ENCODE measurements at regions not wholly inside any gene's neighbourhood (a gene's known extent, or its start where the extent isn't known, plus 50 kb on each side); places are given as distances from the start of the nearest gene placed in this dataset.

DNA sequence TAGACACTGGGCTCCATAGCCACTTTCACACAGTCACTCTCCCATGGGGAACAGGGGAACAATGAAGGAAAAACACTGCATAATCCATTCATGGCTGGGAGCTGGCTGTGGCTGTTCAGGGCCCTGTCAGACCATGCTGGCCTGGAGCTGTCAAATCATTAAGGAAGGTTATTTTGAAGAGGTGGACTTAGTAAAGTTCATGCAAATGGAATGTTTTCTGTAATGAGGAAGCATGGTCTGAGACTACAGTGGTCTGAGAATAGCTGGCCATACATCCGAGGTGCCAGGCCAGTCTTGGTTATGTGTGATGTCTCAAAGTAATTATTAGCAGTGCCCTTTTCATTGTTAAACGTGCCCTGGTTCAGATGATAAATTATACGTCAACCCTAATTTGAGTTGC is 117.1 kb upstream of the MRPS22 start:
- Histone ChIP-seq H4K20me1 (ENCODE audit: insufficient read depth) (no peaks in the 10 kb centered on the region), H3F3A (ENCODE audit: insufficient read depth) (no peaks in the 10 kb centered on the region), H3K9me2 (ENCODE audit: insufficient read depth) (no peaks in the 10 kb centered on the region), H3K27me3 (replicated peaks; ENCODE audit: insufficient read depth) (no peaks in the 10 kb centered on the region), H3K79me2 (ENCODE audit: insufficient read depth) (no peaks in the 10 kb centered on the region), H3K27ac (no peak overlapping the region), H3K9me3 (ENCODE audit: low read depth) (no peaks in the 10 kb centered on the region), H3K9ac (no peak overlapping the region), H3K4me2 (ENCODE audit: unreplicated experiment) (no peak overlapping the region), H3K36me3 (ENCODE audit: low read depth) (no peaks in the 10 kb centered on the region), H2AFZ (no peak overlapping the region), H3K4me1 (ENCODE audit: insufficient read depth) (0 out of 2 replicates have a peak, but pooled peaks cover 5% of the 10 kb centered on the region), H3K4me3 (no peak overlapping the region)
- WGBS, 2 experiments (ENCODE audit: low coverage in 1 of 2, low lambda C conversion rate in 2 of 2, missing lambda C conversion rate in 2 of 2), result 83 to 88% methylated on average over 3 of the region's 3 CpGs
- in situ Hi-C loops (cut with MboI), result no loop called here
- no peak for DNase-seq
- TF ChIP-seq EZH2phosphoT487 (IDR thresholded peaks at IDR 0.05; ENCODE audit: insufficient read depth, low read depth), result no peak
- no peak for TF ChIP-seq EZH2 (IDR thresholded peaks at IDR 0.05; ENCODE audit: insufficient read depth, poor library complexity, severe bottlenecking)

DNA sequence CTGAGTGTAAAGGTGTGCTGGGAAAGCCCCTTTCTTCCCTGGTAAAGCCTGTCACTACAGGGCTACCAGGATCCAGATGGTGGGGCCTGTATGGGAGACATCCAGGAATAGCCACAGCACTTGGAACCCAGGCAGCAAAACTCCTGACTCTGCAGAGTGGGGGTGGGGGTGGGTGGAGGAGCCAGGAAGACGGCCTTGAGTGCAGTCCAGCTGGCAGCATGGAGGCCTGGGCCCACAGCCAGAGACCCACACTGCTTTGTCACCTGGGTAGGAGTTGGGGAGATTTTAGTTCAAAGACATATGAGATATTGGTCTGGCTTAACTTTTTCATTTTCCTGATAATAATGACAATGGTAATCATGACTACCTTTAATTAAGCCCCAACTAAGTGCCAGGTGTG is 116.7 kb upstream of the MRPS22 start:
- H4K20me1 ChIP-seq (ENCODE audit: insufficient read depth), result no peaks in the 10 kb centered on the region
- no peaks in the 10 kb centered on the region for H3K9me2 ChIP-seq (ENCODE audit: insufficient read depth)
- no peaks in the 10 kb centered on the region for H3K79me2 ChIP-seq (ENCODE audit: insufficient read depth)
- TF ChIP-seq EZH2 (IDR thresholded peaks at IDR 0.05; ENCODE audit: insufficient read depth, poor library complexity, severe bottlenecking), result no peak
- no peak for TF ChIP-seq EZH2phosphoT487 (IDR thresholded peaks at IDR 0.05; ENCODE audit: insufficient read depth, low read depth)
- no peaks in the 10 kb centered on the region for H3K36me3 ChIP-seq (ENCODE audit: low read depth)
- no peaks in the 10 kb centered on the region for H3K9me3 ChIP-seq (ENCODE audit: low read depth)
- no peak overlapping the region for H3K4me2 ChIP-seq (ENCODE audit: unreplicated experiment)
- no peak overlapping the region for H2AFZ ChIP-seq
- no peaks in the 10 kb centered on the region for H3F3A ChIP-seq (ENCODE audit: insufficient read depth)
- no peak overlapping the region for H3K9ac ChIP-seq
- DNase-seq, result no peak
- 0 out of 2 replicates have a peak, but pooled peaks cover 5% of the 10 kb centered on the region for H3K4me1 ChIP-seq (ENCODE audit: insufficient read depth)
- no peak overlapping the region for H3K27ac ChIP-seq
- H3K4me3 ChIP-seq, result no peak overlapping the region
- WGBS, 2 experiments (ENCODE audit: low coverage in 1 of 2, low lambda C conversion rate in 2 of 2, missing lambda C conversion rate in 2 of 2), result 62 to 75% methylated on average over 1 of the region's 1 CpG
- in situ Hi-C loops (cut with MboI), result no loop called here
- H3K27me3 ChIP-seq (replicated peaks; ENCODE audit: insufficient read depth), result no peaks in the 10 kb centered on the region

GRCh38 chr3:139227827-139228226 is 116.0 kb upstream of the MRPS22 start:
- 31 to 47% methylated on average over 4 of the region's 4 CpGs for WGBS, 2 experiments (ENCODE audit: low coverage in 1 of 2, low lambda C conversion rate in 2 of 2, missing lambda C conversion rate in 2 of 2)
- H4K20me1 ChIP-seq (ENCODE audit: insufficient read depth), result no peaks in the 10 kb centered on the region
- in situ Hi-C loops (cut with MboI), result no loop called here
- no peak overlapping the region for H3K4me3 ChIP-seq
- no peak overlapping the region for H3K9ac ChIP-seq
- no peak overlapping the region for H3K27ac ChIP-seq
- no peaks in the 10 kb centered on the region for H3K9me3 ChIP-seq (ENCODE audit: low read depth)
- H3F3A ChIP-seq (ENCODE audit: insufficient read depth), result no peaks in the 10 kb centered on the region
- no peak for TF ChIP-seq EZH2 (IDR thresholded peaks at IDR 0.05; ENCODE audit: insufficient read depth, poor library complexity, severe bottlenecking)
- TF ChIP-seq EZH2phosphoT487 (IDR thresholded peaks at IDR 0.05; ENCODE audit: insufficient read depth, low read depth), result no peak
- H3K9me2 ChIP-seq (ENCODE audit: insufficient read depth), result no peaks in the 10 kb centered on the region
- no peak overlapping the region for H2AFZ ChIP-seq
- H3K27me3 ChIP-seq (replicated peaks; ENCODE audit: insufficient read depth), result no peaks in the 10 kb centered on the region
- no peak overlapping the region for H3K4me2 ChIP-seq (ENCODE audit: unreplicated experiment)
- no peak for DNase-seq
- no peaks in the 10 kb centered on the region for H3K79me2 ChIP-seq (ENCODE audit: insufficient read depth)
- H3K4me1 ChIP-seq (ENCODE audit: insufficient read depth), result 0 out of 2 replicates have a peak, but pooled peaks cover 5% of the 10 kb centered on the region
- H3K36me3 ChIP-seq (ENCODE audit: low read depth), result no peaks in the 10 kb centered on the region

- Histone ChIP-seq H3K4me2 (ENCODE audit: unreplicated experiment) (no peak overlapping the region), H3K4me1 (ENCODE audit: insufficient read depth) (0 out of 2 replicates have a peak, but pooled peaks cover under 1% of the 10 kb centered on the region), H3K4me3 (no peak overlapping the region), H3K27me3 (replicated peaks; ENCODE audit: insufficient read depth) (no peaks in the 10 kb centered on the region), H3K36me3 (ENCODE audit: low read depth) (no peaks in the 10 kb centered on the region), H3K9me2 (ENCODE audit: insufficient read depth) (no peaks in the 10 kb centered on the region), H3K79me2 (ENCODE audit: insufficient read depth) (no peaks in the 10 kb centered on the region), H4K20me1 (ENCODE audit: insufficient read depth) (no peaks in the 10 kb centered on the region), H3K9ac (no peak overlapping the region), H3K27ac (no peak overlapping the region), H2AFZ (no peak overlapping the region), H3F3A (ENCODE audit: insufficient read depth) (no peaks in the 10 kb centered on the region), H3K9me3 (ENCODE audit: low read depth) (no peaks in the 10 kb centered on the region)
- in situ Hi-C loops (cut with MboI), result no loop called here
- DNase-seq, result no peak
- 92 to 93% methylated on average over 8 of the region's 8 CpGs for WGBS, 2 experiments (ENCODE audit: low coverage in 1 of 2, low lambda C conversion rate in 2 of 2, missing lambda C conversion rate in 2 of 2)
- TF ChIP-seq EZH2 (IDR thresholded peaks at IDR 0.05; ENCODE audit: insufficient read depth, poor library complexity, severe bottlenecking) (no peak), EZH2phosphoT487 (IDR thresholded peaks at IDR 0.05; ENCODE audit: insufficient read depth, low read depth) (no peak)
These were observed 113.4 kb upstream of the MRPS22 start for GRCh38 chr3:139230391-139230790.
